Glutamatergic neuron (in vitro differentiated cells): ENCODE measurements at regions not wholly inside any gene's neighbourhood (a gene's known extent, or its start where the extent isn't known, plus 50 kb on each side); places are given as distances from the start of the nearest gene placed in this dataset.

Experiments used
- DNase-seq: peaks from one replicate; pipeline ENCODE4 v3.0.0; 2022
- H3K27ac Mint-ChIP-seq: one replicate; pipeline ENCODE4 v1.8.0; 2020; ENCODE audit warnings: mild to moderate bottlenecking, mixed read lengths, inconsistent platforms; ENCODE audit not compliant: unreplicated experiment
- H3K27me3 Mint-ChIP-seq: one replicate; pipeline ENCODE4 v1.8.0; 2020; ENCODE audit warnings: mild to moderate bottlenecking, moderate library complexity, mixed read lengths, inconsistent platforms; ENCODE audit not compliant: unreplicated experiment
- H3K36me3 Mint-ChIP-seq: one replicate; pipeline ENCODE4 v1.8.0; 2020; ENCODE audit warnings: mild to moderate bottlenecking, mixed read lengths, inconsistent platforms; ENCODE audit not compliant: unreplicated experiment
- H3K4me1 Mint-ChIP-seq: one replicate; pipeline ENCODE4 v1.8.0; 2020; ENCODE audit warnings: mild to moderate bottlenecking, low read depth, mixed read lengths, inconsistent platforms; ENCODE audit not compliant: unreplicated experiment
- H3K4me3 Mint-ChIP-seq: one replicate; pipeline ENCODE4 v1.8.0; 2020; ENCODE audit warnings: mild to moderate bottlenecking, mixed read lengths, inconsistent platforms; ENCODE audit not compliant: unreplicated experiment
- H3K9me3 Mint-ChIP-seq: one replicate; pipeline ENCODE4 v1.8.0; 2020; ENCODE audit warnings: mild to moderate bottlenecking, moderate library complexity, mixed read lengths, inconsistent platforms; ENCODE audit not compliant: unreplicated experiment
- CTCF ChIP-seq: fragments of 200-600 bp; sonication (generic); IDR thresholded peaks from one replicate; pipeline ENCODE4 v1.5.0; 2021; ENCODE audit not compliant: partially characterized antibody, unreplicated experiment

DNA sequence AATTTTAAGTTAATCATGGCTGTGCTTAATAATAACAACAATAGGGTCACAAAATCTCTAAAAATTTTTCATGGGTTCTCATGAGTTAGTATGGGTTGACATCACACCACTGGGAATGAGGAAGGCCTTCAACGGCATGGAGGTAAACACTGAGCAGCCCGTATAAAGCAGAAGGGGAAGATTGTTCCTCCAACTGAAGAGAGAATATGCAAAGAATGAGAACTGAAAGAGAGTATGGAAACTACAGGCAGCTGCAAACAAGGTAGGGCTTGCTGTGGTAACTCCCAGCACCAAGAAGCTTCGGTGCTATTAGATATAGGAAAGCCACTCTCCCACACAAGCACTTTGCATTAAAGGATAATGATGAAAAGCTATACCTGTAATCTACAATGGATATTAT is 1242.3 kb upstream of the CELF4 start:
- DNase-seq = no peak
- H3K4me3 Mint-ChIP-seq = no peak overlapping the region
- H3K27me3 Mint-ChIP-seq = no peaks in the 10 kb centered on the region
- TF ChIP-seq CTCF = no peak
- H3K9me3 Mint-ChIP-seq = no peaks in the 10 kb centered on the region
- H3K27ac Mint-ChIP-seq = no peak overlapping the region
- no peaks in the 10 kb centered on the region for H3K4me1 Mint-ChIP-seq
- no peaks in the 10 kb centered on the region for H3K36me3 Mint-ChIP-seq

GRCh38 chr18:38805256-38805655 is 1239.7 kb upstream of the CELF4 start:
- peaks cover 2% of the 10 kb centered on the region for H3K27me3 Mint-ChIP-seq
- no peak for DNase-seq
- no peaks in the 10 kb centered on the region for H3K36me3 Mint-ChIP-seq
- H3K4me1 Mint-ChIP-seq = no peaks in the 10 kb centered on the region
- no peak overlapping the region for H3K27ac Mint-ChIP-seq
- no peak for TF ChIP-seq CTCF
- no peak overlapping the region for H3K4me3 Mint-ChIP-seq
- H3K9me3 Mint-ChIP-seq = no peaks in the 10 kb centered on the region

- no peak for DNase-seq
- H3K27me3 Mint-ChIP-seq = peaks cover 2% of the 10 kb centered on the region
- peaks cover 7% of the 10 kb centered on the region for H3K36me3 Mint-ChIP-seq
- no peaks in the 10 kb centered on the region for H3K9me3 Mint-ChIP-seq
- no peak for TF ChIP-seq CTCF
- no peak overlapping the region for H3K4me3 Mint-ChIP-seq
- no peak overlapping the region for H3K27ac Mint-ChIP-seq
- H3K4me1 Mint-ChIP-seq = no peaks in the 10 kb centered on the region
Measured at GRCh38 chr18:38801640-38802039, 1236.0 kb upstream of the CELF4 start.

DNA sequence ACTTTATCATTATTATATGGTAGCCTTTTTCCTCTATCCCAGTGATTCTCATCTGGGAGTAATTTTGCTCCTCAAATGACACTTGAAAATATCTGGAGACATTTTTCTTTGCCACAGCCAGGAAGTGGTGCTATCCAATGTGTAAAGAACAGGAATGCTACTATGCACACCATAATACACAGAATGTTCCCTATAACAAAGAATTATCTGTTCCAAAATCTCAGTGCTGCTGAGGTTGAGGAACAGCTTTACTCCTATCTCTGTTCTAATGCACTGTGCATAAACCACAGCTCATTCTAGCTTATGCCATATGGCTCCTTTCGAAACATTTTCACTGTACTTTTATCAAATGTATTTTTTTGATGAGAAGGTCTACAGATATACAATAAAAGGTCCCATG is 1231.2 kb upstream of the CELF4 start:
- DNase-seq = no peak

GRCh38 chr18:38792731-38793130 is 1227.1 kb upstream of the CELF4 start:
- no peaks in the 10 kb centered on the region for H3K9me3 Mint-ChIP-seq
- H3K36me3 Mint-ChIP-seq = no peaks in the 10 kb centered on the region
- no peak for DNase-seq
- peaks cover 2% of the 10 kb centered on the region for H3K4me1 Mint-ChIP-seq
- H3K27me3 Mint-ChIP-seq = no peaks in the 10 kb centered on the region
- no peak overlapping the region for H3K4me3 Mint-ChIP-seq
- TF ChIP-seq CTCF = no peak
- no peak overlapping the region for H3K27ac Mint-ChIP-seq

More for the DNA sequence above, 1231.2 kb upstream of the CELF4 start:
- no peak for TF ChIP-seq CTCF
- Mint-ChIP-seq H3K27ac (no peak overlapping the region), H3K36me3 (peaks cover 7% of the 10 kb centered on the region), H3K4me3 (no peak overlapping the region), H3K27me3 (peaks cover 2% of the 10 kb centered on the region), H3K9me3 (no peaks in the 10 kb centered on the region), H3K4me1 (no peaks in the 10 kb centered on the region)
